Esophagus muscularis mucosa (tissue), 4 donors: ENCODE measurements at regions not wholly inside any gene's neighbourhood (a gene's known extent, or its start where the extent isn't known, plus 50 kb on each side); places are given as distances from the start of the nearest gene placed in this dataset.

Experiments
- DNase-seq: peaks from one replicate; pipeline ENCODE4 v3.0.0-alpha.2; 2017; ENCODE audit errors: extremely low spot score
- H3K27ac ChIP-seq, 4 donors: fragments of 200-600 bp; sonication (generic); replicated peaks in 1 of 4; 1 replicate in 3 of 4; 2 replicates in 1 of 4; pipeline ENCODE4 v1.5.1; 2016 to 2019; ENCODE audit warnings: mild to moderate bottlenecking in 1 of 4
- H3K27me3 ChIP-seq, 4 donors: fragments of 200-600 bp; sonication (generic); one replicate each; pipeline versions ENCODE4 v1.5.1 to v1.6.0; 2016 to 2019
- H3K36me3 ChIP-seq, 4 donors: fragments of 200-600 bp; sonication (generic); one replicate each; pipeline ENCODE4 v1.5.1; 2016 to 2019
- H3K4me1 ChIP-seq, 4 donors: fragments of 200-600 bp; sonication (generic); one replicate each; pipeline ENCODE4 v1.5.1; 2016 to 2019
- H3K4me3 ChIP-seq, 4 donors: fragments of 200-600 bp; sonication (generic); 1 replicate in 2 of 4; 2 replicates in 2 of 4; pipeline ENCODE4 v1.5.1; 2016 to 2019; ENCODE audit warnings: mild to moderate bottlenecking in 4 of 4, moderate library complexity in 1 of 4
- H3K9me3 ChIP-seq, 4 donors: fragments of 200-600 bp; sonication (generic); 1 replicate in 3 of 4; 2 replicates in 1 of 4; pipeline ENCODE4 v1.5.1; 2016 to 2019
- CTCF ChIP-seq, 3 experiments: fragments of 200-600 bp in 2 of 3; fragments of 450-650 bp in 1 of 3; sonication (generic) in 2 of 3; IDR thresholded peaks; one replicate each; pipeline ENCODE4 v1.5.1; 2017 to 2019; ENCODE audit warnings: antibody characterized with exemption in 3 of 3, mild to moderate bottlenecking in 2 of 3, moderate library complexity in 1 of 3
- EP300 ChIP-seq: sonication (generic); formaldehyde crosslinking; IDR thresholded peaks from one replicate; pipeline ENCODE4 v1.6.1; 2017; ENCODE audit warnings: antibody characterized with exemption
- POLR2A ChIP-seq: fragments of 450-650 bp; IDR thresholded peaks from one replicate; pipeline ENCODE4 v1.6.1; 2017; ENCODE audit warnings: antibody characterized with exemption, moderate library complexity, mild to moderate bottlenecking, low read depth
- POLR2AphosphoS5 ChIP-seq, 2 donors: sonication (generic); formaldehyde crosslinking; IDR thresholded peaks; one replicate each; pipeline ENCODE4 v1.6.1; 2017; ENCODE audit warnings: antibody characterized with exemption in 2 of 2
- WGBS: methylation state at CpG from one replicate; pipeline ENCODE4 v1.1.5; 2018; 5-methylcytosine and 5-hydroxymethylcytosine counted together
- intact Hi-C: fragments of 100-400 bp; cut with DNase I; formaldehyde crosslinking; loops from one replicate; pipeline ENCODE4 v1.15.1; 2023

- Histone ChIP-seq H3K36me3 (no peaks in the 10 kb centered on the region), H3K4me3 (no peak overlapping the region), H3K27ac (no peak overlapping the region), H3K9me3 (peaks cover 0 to 15% (median 5%) of the 10 kb centered on the region in 4 donors), H3K4me1 (no peaks in the 10 kb centered on the region), H3K27me3 (no peaks in the 10 kb centered on the region)
- 44% methylated on average over 1 of the region's 1 CpG for WGBS
- no peak for TF ChIP-seq CTCF (IDR thresholded peaks at IDR 0.05)
- no peak for TF ChIP-seq EP300
- no peak for TF ChIP-seq POLR2AphosphoS5 (IDR thresholded peaks at IDR 0.05)
- no peak for TF ChIP-seq POLR2A
- intact Hi-C loops, result no loop called here
- DNase-seq, result no peak
These were observed 828.3 kb downstream of the TECRL start for GRCh38 chr4:63580796-63581475.

GRCh38 chr4:63578383-63578782, 830.9 kb downstream of the TECRL start:
- TF ChIP-seq CTCF (IDR thresholded peaks at IDR 0.05) (no peak), POLR2A (no peak), POLR2AphosphoS5 (IDR thresholded peaks at IDR 0.05) (no peak), EP300 (no peak)
- Histone ChIP-seq H3K4me3 (no peak overlapping the region), H3K36me3 (no peaks in the 10 kb centered on the region), H3K9me3 (peaks cover 0 to 29% (median 9%) of the 10 kb centered on the region in 4 donors), H3K27ac (no peak overlapping the region), H3K27me3 (no peaks in the 10 kb centered on the region), H3K4me1 (no peaks in the 10 kb centered on the region)
- no peak for DNase-seq
- intact Hi-C loops, result no loop called here

- Histone ChIP-seq H3K36me3 (no peaks in the 10 kb centered on the region), H3K4me3 (no peak overlapping the region), H3K4me1 (no peaks in the 10 kb centered on the region), H3K9me3 (no peaks in the 10 kb centered on the region), H3K27ac (no peak overlapping the region), H3K27me3 (no peaks in the 10 kb centered on the region)
- 68% methylated on average over 2 of the region's 2 CpGs for WGBS
- DNase-seq, result no peak
- TF ChIP-seq CTCF (IDR thresholded peaks at IDR 0.05) (no peak), POLR2A (no peak), EP300 (no peak)
- intact Hi-C loops, result no loop called here
These were observed 842.6 kb downstream of the TECRL start for GRCh38 chr4:63566658-63567057.

GRCh38 chr4:63563288-63564014, 845.8 kb downstream of the TECRL start:
- Histone ChIP-seq H3K27ac (no peak overlapping the region), H3K4me1 (no peaks in the 10 kb centered on the region), H3K4me3 (no peak overlapping the region), H3K27me3 (no peaks in the 10 kb centered on the region), H3K9me3 (peaks cover 0 to 4% (median 0%) of the 10 kb centered on the region in 4 donors), H3K36me3 (no peaks in the 10 kb centered on the region)
- WGBS, result 31% methylated on average over 2 of the region's 4 CpGs
- TF ChIP-seq CTCF (IDR thresholded peaks at IDR 0.05) (no peak), POLR2AphosphoS5 (IDR thresholded peaks at IDR 0.05) (no peak), EP300 (no peak), POLR2A (no peak)
- intact Hi-C loops, result no loop called here
- DNase-seq, result no peak
